Right lobe of liver (tissue), 6 donors: ENCODE measurements at regions not wholly inside any gene's neighbourhood (a gene's known extent, or its start where the extent isn't known, plus 50 kb on each side); places are given as distances from the start of the nearest gene placed in this dataset.

ENCODE experiments used
- ATAC-seq, 4 donors: fragments of 200-7000 bp; cut with Tn5 transposase; one replicate each; pipeline ENCODE4 v1.9.1; 2020; ENCODE audit warnings: mild to moderate bottlenecking in 4 of 4, moderate library complexity in 4 of 4
- DNase-seq, 3 donors: peaks; one replicate each; pipeline ENCODE4 v3.0.0-alpha.2; 2020
- H3K27ac ChIP-seq, 3 donors: fragments of 200-600 bp; one replicate each; pipeline ENCODE4 v1.8.0; 2022
- H3K27me3 ChIP-seq, 2 donors: fragments of 200-600 bp; one replicate each; pipeline ENCODE4 v1.8.0; 2022
- H3K36me3 ChIP-seq, 4 donors: fragments of 200-600 bp; sonication (generic) in 1 of 4; one replicate each; pipeline versions ENCODE4 v1.5.1 to v1.8.0; 2017 to 2022; ENCODE audit warnings: control low read depth in 1 of 4
- H3K4me1 ChIP-seq, 4 donors: fragments of 200-600 bp; sonication (generic) in 1 of 4; one replicate each; pipeline versions ENCODE4 v1.5.1 to v1.8.0; 2017 to 2022; ENCODE audit warnings: control low read depth in 1 of 4
- H3K4me3 ChIP-seq, 3 donors: fragments of 200-600 bp; one replicate each; pipeline ENCODE4 v1.8.0; 2022
- H3K9me3 ChIP-seq, 4 donors: fragments of 200-600 bp; sonication (generic) in 1 of 4; one replicate each; pipeline versions ENCODE4 v1.5.1 to v1.8.0; 2017 to 2022; ENCODE audit warnings: control low read depth in 1 of 4
- POLR2A ChIP-seq: fragments of 450-650 bp; IDR thresholded peaks from one replicate; pipeline ENCODE4 v1.6.1; 2017; ENCODE audit warnings: antibody characterized with exemption, mild to moderate bottlenecking
- WGBS: methylation state at CpG from one replicate; pipeline ENCODE4 v1.1.6; 2018; ENCODE audit warnings: low coverage, low lambda C conversion rate; ENCODE audit not compliant: insufficient coverage; ENCODE audit errors: missing lambda C conversion rate; 5-methylcytosine and 5-hydroxymethylcytosine counted together
- intact Hi-C, 2 donors: fragments of 100-400 bp; cut with DNase I; formaldehyde crosslinking; loops; one replicate each; pipeline versions ENCODE4 v1.11.2 to v1.14.1; 2022
- TF ChIP-seq, protein P1 (sequence below), 4 donors: fragments of 200-600 bp in 3 of 4; fragments of 450-650 bp in 1 of 4; IDR thresholded peaks; one replicate each; pipeline versions ENCODE4 v1.5.1 to v1.8.0; 2016 to 2022; ENCODE audit warnings: antibody characterized with exemption in 4 of 4, mild to moderate bottlenecking in 2 of 4
- donor health status: DM: no; HTN: yes; CAD: no.
- donor health status: DM: no; HTN: no; CAD: no.
- donor health status: DM: no; HTN: no; CAD: no.
- donor health status: DM: no; HTN: yes; CAD: no.
- donor health status: DM: no; HTN: yes; CAD: no.

DNA sequence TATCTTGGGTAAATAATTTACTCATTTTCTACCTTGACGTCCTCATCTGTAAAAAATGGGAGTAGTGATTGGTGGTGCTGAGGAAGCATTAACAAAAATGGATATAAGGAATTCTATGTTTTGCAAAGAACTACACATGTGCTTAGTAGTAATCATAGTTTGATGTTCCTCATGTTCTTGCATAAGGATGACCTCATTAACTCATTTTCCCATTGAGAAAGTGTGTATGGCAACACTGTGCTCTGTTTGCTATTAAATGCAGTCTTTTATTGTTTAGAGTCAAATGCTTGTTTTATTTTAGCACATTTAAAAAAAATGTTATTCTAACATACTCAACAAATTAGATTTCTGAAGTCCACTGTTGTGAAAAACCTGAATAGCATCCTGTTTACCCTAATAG is 211.2 kb upstream of the RSPO3 start:
- Histone ChIP-seq H3K4me1 (no peaks in the 10 kb centered on the region), H3K27ac (no peak overlapping the region), H3K4me3 (no peak overlapping the region), H3K27me3 (no peaks in the 10 kb centered on the region), H3K9me3 (no peaks in the 10 kb centered on the region), H3K36me3 (no peaks in the 10 kb centered on the region)
- intact Hi-C loops = no loop called here
- TF ChIP-seq POLR2A = no peak
- TF ChIP-seq, protein P1, sequence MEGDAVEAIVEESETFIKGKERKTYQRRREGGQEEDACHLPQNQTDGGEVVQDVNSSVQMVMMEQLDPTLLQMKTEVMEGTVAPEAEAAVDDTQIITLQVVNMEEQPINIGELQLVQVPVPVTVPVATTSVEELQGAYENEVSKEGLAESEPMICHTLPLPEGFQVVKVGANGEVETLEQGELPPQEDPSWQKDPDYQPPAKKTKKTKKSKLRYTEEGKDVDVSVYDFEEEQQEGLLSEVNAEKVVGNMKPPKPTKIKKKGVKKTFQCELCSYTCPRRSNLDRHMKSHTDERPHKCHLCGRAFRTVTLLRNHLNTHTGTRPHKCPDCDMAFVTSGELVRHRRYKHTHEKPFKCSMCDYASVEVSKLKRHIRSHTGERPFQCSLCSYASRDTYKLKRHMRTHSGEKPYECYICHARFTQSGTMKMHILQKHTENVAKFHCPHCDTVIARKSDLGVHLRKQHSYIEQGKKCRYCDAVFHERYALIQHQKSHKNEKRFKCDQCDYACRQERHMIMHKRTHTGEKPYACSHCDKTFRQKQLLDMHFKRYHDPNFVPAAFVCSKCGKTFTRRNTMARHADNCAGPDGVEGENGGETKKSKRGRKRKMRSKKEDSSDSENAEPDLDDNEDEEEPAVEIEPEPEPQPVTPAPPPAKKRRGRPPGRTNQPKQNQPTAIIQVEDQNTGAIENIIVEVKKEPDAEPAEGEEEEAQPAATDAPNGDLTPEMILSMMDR (IDR thresholded peaks at IDR 0.05) = no peak
- ATAC-seq = no peak
- DNase-seq = no peak
- 38% methylated on average over 1 of the region's 1 CpG for WGBS

DNA sequence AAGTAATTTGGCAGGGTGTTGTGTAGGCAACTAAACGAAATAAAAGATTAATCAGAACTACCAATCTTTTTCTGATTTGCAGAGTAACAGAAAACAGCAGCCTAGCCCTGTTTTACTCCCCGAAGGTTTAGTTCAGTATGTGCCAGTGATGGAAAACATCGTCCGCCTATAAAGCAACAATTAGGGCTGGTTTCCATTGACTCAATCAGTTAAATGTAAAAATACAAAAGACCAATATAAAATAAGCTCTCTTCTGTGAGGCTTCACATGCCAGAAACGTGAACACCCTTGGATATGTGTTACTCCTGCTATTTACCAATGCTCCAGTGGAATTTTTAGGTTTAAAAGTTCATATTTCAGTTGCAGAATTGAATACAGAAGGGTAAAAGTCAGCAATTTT is 210.5 kb upstream of the RSPO3 start:
- 61% methylated on average over 5 of the region's 5 CpGs for WGBS
- TF ChIP-seq, protein P1 (IDR thresholded peaks at IDR 0.05) = no peak
- no peak for TF ChIP-seq POLR2A
- no peaks in the 10 kb centered on the region for H3K4me1 ChIP-seq

GRCh38 chr6:126909493-126909892 is 209.0 kb upstream of the RSPO3 start:
- TF ChIP-seq, protein P1 (IDR thresholded peaks at IDR 0.05) = no peak
- no peak for TF ChIP-seq POLR2A
- Histone ChIP-seq H3K27ac (no peak overlapping the region), H3K9me3 (no peaks in the 10 kb centered on the region), H3K4me1 (no peaks in the 10 kb centered on the region), H3K36me3 (no peaks in the 10 kb centered on the region), H3K4me3 (no peak overlapping the region), H3K27me3 (no peaks in the 10 kb centered on the region)
- WGBS = 39% methylated on average over 3 of the region's 3 CpGs
- ATAC-seq (no peak), DNase-seq (no peak)
- intact Hi-C loops = no loop called here

More for the DNA sequence above, 210.5 kb upstream of the RSPO3 start:
- intact Hi-C loops = no loop called here
- no peak overlapping the region for H3K4me3 ChIP-seq
- H3K36me3 ChIP-seq = no peaks in the 10 kb centered on the region
- no peaks in the 10 kb centered on the region for H3K27me3 ChIP-seq
- ATAC-seq (no peak), DNase-seq (no peak)
- no peak overlapping the region for H3K27ac ChIP-seq
- H3K9me3 ChIP-seq = no peaks in the 10 kb centered on the region

- no peak for TF ChIP-seq POLR2A
- TF ChIP-seq, protein P1 (IDR thresholded peaks at IDR 0.05) = no peak
- intact Hi-C loops = no loop called here
- no peak overlapping the region for H3K27ac ChIP-seq
- no peaks in the 10 kb centered on the region for H3K36me3 ChIP-seq
- no peaks in the 10 kb centered on the region for H3K4me1 ChIP-seq
- ATAC-seq (no peak), DNase-seq (no peak)
- WGBS = 5% methylated on average over 1 of the region's 1 CpG
- H3K27me3 ChIP-seq = no peaks in the 10 kb centered on the region
- no peak overlapping the region for H3K4me3 ChIP-seq
- no peaks in the 10 kb centered on the region for H3K9me3 ChIP-seq
Observed at GRCh38 chr6:126913651-126914050, 204.8 kb upstream of the RSPO3 start.

- Histone ChIP-seq H3K36me3 (no peaks in the 10 kb centered on the region), H3K27ac (no peak overlapping the region), H3K9me3 (no peaks in the 10 kb centered on the region), H3K4me3 (no peak overlapping the region), H3K4me1 (no peaks in the 10 kb centered on the region), H3K27me3 (no peaks in the 10 kb centered on the region)
- intact Hi-C loops = no loop called here
- WGBS = 59% methylated on average over 2 of the region's 2 CpGs
- DNase-seq = no peak
- TF ChIP-seq, protein P1 (IDR thresholded peaks at IDR 0.05) = no peak
- TF ChIP-seq POLR2A = no peak
- no peak for ATAC-seq
Observed at GRCh38 chr6:126914172-126914571, 204.3 kb upstream of the RSPO3 start.
